ENCODE measurements at regions not wholly inside any gene's neighbourhood (a gene's known extent, or its start where the extent isn't known, plus 50 kb on each side); places are given as distances from the start of the nearest gene placed in this dataset.

DNA sequence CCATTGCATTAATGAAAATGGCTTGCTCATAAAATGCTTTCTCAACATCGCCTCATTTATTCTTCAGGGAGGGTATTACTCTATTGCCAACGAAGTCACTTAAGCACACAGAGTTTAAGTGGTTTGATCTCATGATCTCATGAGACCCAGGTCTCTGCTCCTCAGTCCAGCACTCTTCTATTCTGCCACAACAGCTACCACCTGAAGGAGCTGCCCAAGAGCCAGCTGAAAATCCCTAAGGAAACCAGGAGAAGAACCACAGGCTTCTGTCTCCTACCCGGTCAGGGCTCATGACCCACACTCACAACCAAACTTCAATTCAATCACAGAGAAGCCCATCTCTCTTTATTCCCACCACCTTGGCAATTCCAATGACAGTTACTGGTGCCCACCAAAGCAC is 85.5 kb upstream of the GPM6B start:
- no peak for DNase-seq

DNA sequence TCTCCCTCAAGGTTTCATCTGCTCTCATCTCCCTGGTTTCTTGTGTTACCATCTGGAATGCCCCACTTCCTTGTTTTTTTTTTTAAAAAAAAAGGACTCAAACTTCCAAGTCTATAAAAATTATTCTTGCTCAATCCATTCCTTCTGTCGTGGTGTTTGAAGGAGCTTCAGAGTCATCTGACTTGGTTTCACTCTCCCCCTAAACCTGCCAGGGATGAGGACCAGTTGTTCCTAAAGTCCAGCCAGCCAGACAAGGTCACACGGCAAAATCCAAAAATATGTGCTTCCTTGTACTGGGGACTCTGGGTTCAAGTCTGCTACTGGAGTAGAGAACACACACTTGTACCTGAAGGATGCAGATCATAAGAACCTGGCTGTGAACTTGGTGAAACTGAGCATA is 84.5 kb upstream of the GPM6B start:
- DNase-seq: no peak

DNA sequence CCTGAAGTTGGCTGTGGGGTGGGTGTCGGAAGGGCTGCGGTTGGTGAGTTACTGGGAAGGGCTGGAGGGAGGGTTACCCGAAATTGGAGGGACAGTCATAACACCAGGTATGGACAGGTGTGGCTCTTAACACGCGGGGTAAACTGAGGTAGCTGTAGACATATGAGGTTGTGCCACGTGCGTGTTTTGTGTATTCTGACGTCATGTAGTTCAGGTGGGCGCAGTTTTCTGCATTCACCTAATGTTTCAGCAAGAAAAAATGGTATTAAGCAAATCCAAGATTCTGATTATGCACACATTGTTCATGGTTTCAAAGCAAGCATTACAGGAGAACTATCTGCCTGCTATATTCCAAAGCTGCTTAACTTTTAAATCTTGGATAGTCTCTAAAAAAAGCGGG is 83.5 kb upstream of the GPM6B start:
- DNase-seq: no peak

DNA sequence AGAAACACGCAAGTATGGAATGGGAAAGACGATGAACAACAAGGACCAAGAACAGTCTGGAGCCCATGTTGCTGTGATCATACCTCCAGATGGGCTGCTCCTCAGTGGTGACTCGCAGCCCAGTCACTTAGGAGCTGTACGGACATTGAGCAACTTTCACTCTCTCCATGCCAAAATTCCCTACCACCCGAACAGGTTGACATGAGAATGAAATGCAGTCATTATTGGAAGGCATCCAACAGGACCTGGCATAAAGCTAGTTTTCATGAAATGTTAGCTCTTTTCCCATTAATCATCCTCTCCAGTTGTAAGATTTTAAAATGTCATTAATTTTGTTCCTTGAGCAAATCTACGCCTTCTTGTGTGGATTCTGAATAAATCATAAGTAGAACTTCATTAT is 82.7 kb upstream of the GPM6B start:
- DNase-seq: peak; percentile 70

DNA sequence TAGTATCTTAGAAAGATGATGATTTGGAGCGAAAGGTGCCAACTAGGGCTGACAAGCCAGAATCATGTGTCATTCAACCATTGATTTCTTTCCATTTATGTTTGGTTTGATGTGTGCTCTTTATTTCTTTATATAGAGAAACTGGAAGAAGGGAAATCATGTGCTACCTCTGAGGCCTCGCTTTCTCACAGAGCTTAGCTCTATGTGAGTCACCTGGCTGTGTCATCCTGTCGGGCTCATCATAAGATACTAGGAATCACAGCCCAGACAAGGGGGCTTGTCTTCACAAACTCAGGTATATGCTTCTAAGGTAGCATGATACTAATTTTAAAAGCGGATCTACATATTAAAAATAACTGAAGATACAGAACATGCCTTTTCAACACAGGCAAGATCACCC is 81.7 kb upstream of the GPM6B start:
- peak; percentile 5 for DNase-seq

DNA sequence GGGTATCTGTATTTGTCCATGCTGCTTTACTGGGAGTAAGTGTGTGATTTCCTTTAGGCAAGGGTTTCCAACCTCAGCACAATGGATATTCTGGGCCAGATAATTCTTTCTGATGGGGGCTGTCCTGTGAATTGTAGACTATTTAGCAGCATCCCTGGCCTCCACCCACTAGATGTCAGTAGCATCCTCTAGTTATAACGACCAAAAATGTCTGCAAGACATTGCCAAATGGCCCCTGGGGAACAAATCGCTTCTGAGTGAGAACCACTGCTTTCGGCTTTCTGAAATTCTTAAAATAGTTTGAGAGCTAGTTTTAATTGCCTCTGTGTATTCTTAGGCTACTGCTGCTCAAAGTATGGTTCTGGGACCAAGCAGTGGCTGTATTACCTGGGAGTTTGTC is 81.2 kb upstream of the GPM6B start:
- DNase-seq: no peak

DNA sequence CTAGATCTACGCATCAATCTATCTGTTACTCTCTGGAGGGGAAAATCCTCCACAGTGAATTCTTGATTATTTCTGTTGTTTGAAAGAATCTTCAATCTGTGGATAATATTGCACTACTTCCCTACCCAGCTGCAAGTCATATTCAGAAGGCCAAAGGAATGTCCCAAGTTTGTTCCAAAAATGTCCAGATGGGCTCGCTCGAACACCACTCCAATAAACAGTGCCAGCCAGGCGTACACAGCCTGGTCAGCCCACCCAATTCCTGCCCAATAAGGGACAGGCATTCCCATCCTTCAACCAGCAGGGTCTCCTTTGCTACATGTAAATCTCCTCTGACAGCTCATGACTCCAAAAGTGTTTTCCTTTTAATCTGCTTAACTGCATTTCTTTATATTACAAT is 80.7 kb upstream of the GPM6B start:
- no peak for DNase-seq

DNA sequence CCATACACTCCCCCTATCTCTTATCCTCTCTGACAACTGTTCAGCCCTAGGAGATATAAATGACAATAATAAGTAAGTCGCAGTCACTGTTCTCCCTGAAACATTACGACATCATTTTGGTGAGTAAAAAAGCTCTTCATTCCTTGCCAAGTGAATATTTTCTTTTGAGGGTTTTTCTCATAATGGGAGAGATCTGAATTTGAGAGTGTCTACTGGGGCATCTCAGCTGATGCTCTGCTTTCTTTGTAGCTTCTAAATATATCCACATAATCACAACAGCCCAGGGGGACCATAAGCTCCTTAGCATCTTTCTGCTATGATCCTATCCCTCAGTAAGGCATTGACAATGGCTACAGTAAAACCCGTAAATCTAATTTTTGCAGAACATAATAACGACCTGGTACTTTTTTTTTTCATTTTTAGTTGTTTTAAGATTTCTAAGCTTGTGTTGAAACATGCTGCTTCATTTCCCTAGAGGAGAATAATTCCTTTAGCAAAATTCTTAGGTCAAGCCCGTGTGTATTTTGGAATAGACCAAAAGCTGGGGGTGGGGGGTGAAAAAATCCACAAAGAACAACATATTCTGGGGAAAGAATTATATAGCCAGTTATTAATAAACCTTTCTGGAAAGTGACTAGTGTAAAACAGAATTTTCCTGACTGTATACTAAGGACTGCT is 78.1 kb upstream of the GPM6B start:
- DNase-seq: no peak

DNA sequence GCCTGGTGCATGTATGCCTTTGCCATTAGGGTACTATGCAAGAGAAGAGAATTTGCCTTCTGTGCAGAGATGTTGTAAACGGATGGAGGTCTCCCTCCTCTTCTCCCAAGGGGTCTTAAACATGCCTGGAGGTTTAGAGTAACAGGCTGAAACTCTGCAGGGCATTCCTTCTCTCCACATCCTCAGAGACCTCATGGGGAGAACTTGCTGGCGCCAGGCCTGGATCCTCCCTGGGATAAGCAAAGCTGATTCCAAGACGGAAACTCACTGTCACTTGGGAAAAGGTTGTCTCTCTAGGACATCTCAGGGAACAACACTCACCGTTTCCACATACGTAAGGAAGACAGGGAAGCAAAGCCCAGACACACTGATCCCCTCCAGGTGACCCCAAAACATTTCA is 76.9 kb upstream of the GPM6B start:
- DNase-seq: no peak

DNA sequence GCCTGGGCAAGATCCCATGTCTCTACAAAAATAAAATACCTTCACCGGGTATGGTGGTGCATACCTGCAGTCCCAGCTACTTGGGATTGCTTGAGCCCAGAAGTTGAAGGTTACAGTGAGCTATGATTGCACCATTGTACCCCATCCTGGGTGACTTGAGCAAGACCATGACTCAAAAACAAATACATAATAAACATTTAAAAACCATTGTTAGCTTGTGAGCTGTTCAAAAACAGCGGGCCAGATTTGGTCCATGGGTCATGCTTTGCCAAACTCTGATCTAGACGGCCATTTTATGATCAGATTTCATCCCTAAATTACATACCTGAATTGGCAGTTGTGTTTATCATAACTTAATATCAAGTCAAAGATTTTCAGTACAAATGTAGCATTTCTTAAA is 76.0 kb upstream of the GPM6B start:
- no peak for DNase-seq

DNA sequence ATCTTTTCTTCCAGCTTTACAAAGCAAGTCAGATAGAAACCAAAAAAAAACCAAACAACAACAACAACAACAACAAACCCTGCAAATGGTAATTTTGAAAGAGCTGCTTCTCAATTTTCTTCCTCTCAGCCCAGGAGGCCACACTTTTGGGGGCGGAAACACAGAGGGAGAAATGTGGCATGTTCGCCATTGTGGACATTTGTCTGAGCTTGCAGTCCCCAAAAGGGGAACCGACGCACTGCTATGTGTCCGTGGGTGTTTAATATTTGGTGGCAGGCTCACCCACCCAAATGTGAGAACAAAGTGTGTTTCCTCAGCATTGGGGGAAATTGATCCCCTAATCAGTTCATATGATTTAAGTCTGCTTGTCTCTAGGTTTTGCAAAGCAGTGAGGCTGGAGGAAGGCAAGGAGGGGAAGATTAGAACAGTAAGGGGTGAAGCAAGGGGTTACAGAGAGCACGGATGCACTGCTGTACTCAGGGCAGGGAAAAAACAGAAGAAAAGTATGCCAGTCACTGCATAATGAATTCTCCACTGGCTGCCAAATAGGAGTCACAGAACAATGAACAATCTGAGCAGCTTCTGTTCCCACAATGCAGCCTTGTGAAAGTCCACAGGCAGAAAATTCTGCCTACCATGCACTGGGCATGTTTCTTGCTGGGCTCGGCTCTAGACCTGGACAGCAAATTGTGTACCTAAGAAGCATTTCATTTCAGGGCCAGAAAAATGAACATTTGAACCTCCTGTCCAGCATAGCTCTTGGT is 74.7 kb upstream of the GPM6B start:
- DNase-seq: no peak

DNA sequence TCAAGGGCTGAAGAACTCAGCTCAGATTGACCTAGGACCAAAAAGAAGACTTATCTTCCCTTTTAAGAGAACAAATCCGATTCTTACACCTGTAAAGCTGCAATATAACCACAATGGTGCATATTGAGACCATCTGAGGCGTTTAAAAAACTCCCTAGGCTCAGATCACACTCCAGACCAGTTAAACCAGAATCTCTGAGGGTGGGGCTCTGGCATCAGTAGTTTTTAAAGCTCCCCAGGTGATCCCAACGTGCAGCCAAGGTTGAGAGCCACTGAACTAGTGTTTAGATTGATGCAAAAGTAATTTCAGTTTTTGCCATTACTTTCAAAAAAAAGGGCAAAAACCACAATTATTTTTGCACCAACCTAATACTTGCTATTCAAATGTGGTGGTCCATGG is 73.9 kb upstream of the GPM6B start:
- DNase-seq: no peak

DNA sequence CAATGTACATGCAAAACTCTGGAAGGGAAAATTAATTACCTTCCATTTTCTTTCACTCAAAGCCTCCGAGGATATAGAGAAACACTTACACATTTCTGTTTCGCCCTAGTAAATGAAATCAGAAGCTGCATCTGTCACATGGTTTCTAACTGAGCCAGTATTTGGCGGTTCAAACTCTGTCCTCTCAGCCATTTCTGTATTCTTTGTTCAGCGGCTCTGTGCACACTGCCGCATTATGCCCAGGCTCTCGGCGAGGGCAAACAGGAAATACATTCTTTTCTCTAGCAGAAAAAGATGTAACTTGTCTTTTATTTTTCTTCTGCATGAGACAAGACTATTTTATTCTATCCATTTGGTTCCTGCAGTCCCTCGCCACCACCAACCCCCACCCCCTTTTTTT is 71.4 kb upstream of the GPM6B start:
- DNase-seq: no peak

DNA sequence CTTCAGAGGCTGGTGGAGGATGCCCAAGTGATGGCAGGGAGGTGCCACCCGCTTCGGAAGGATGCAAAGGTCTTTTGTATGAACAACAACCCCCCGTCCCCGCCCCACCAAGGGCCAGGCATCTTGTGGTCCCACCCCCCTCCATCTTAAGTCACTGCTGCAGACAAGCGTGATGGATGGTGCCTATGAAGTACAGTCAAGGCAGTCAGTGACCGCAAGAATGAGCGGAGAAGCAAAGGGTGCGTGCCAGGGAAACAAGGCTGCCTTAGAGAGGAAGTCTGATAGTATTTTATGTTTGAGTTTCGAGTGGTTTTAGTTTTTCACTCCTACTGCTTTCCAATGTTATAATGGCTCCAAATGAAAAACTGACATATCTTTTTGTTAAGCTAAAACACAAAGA is 68.7 kb upstream of the GPM6B start:
- no peak for DNase-seq

DNA sequence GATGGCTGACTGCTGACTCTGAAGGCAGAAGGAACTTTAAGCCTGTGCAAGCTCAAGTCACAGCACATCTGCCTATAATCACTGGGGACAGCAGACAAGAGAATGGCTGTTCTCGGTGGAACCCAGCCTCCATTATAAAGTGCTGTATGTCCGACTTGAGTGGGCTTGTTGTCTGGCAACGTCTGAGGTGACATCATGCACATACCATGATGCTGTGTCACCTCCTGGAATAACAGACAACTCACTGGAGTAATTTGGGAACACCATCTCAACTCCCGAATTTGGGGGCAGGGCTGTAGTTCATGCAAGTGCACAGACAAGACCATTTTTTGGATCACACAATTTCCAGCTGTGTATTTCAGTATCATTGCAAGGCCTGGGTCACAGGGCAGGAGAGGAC is 59.8 kb upstream of the GPM6B start:
- no peak for DNase-seq

DNA sequence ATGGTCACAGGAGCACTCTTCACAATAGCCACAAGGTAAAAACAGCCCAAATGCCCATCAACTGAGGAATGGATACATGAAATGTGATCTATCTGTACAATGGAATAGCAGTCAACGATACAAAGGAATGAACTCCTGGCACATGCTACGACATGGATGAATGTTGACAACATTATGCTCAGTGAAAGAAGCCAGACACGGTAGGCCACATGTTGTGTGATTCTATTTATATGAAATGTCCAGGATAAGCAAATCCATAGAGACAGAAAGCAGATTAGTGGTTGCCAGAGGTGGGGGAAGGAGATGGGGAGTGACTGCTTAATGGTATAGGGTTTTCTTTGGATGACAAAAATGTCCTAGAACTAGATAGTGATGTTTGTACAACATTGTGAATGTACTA is 58.7 kb upstream of the GPM6B start:
- no peak for DNase-seq

DNA sequence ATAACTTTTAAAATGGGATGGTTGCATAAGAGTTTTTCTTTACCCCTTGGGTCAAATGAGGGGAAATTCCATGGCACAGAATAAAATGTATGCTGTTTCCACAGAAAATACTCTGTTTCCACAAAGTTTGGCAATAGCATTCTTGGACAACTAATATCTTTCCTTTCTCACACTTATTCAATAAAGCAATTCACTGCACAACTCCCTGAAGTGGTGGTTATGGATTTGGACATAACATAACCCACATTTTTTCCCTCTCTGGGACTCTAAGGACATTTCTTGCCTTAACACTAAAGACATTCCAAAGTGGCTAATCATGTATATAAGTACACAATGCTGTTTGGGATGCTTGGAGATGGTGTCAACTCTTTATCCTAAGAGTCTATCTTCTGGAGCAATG is 51.7 kb upstream of the GPM6B start:
- no peak for DNase-seq

Data from NCI-H226 (cell line).